HG03457 (cell line): ENCODE measurements at regions not wholly inside any gene's neighbourhood (a gene's known extent, or its start where the extent isn't known, plus 50 kb on each side); places are given as distances from the start of the nearest gene placed in this dataset.

Source experiments
- ATAC-seq: cut with Tn5 transposase; IDR thresholded peaks from one replicate; pipeline ENCODE4 v1.9.1; 2021; ENCODE audit warnings: moderate number of reproducible peaks; ENCODE audit not compliant: unreplicated experiment

GRCh38 chr13:22049384-22049783 is 378.5 kb downstream of the FGF9 start:
- no peak for ATAC-seq

GRCh38 chr13:22050951-22051563 is 380.2 kb downstream of the FGF9 start:
- no peak for ATAC-seq

GRCh38 chr13:22053053-22053452 is 382.2 kb downstream of the FGF9 start:
- no peak for ATAC-seq

GRCh38 chr13:22055259-22055658 is 384.4 kb downstream of the FGF9 start:
- ATAC-seq: no peak

- no peak for ATAC-seq
Measured at GRCh38 chr13:22060187-22060586, 389.3 kb downstream of the FGF9 start.

- ATAC-seq: peak; percentile 47
Measured at GRCh38 chr13:22061371-22061805, 390.5 kb downstream of the FGF9 start.

- peak; percentile 53 for ATAC-seq
Measured at GRCh38 chr13:22061806-22062391, 391.0 kb downstream of the FGF9 start.

GRCh38 chr13:22062478-22063205 is 391.8 kb downstream of the FGF9 start:
- ATAC-seq: no peak

- no peak for ATAC-seq
Measured at GRCh38 chr13:22063416-22064124, 392.7 kb downstream of the FGF9 start.

GRCh38 chr13:22064854-22065620 is 394.2 kb downstream of the FGF9 start:
- ATAC-seq: no peak

- peak; percentile 56 for ATAC-seq
Measured at GRCh38 chr13:22073718-22074117, 402.8 kb downstream of the FGF9 start.

- no peak for ATAC-seq
Measured at GRCh38 chr13:22074403-22074802, 403.5 kb downstream of the FGF9 start.

GRCh38 chr13:22076658-22077057 is 405.8 kb downstream of the FGF9 start:
- ATAC-seq: no peak

GRCh38 chr13:22077205-22077683 is 406.4 kb downstream of the FGF9 start:
- ATAC-seq: no peak

- no peak for ATAC-seq
Measured at GRCh38 chr13:22077764-22078163, 406.9 kb downstream of the FGF9 start.

GRCh38 chr13:22079961-22080360 is 409.1 kb downstream of the FGF9 start:
- no peak for ATAC-seq

GRCh38 chr13:22080832-22081231 is 410.0 kb downstream of the FGF9 start:
- no peak for ATAC-seq

- ATAC-seq: no peak
Measured at GRCh38 chr13:22081430-22081829, 410.6 kb downstream of the FGF9 start.

- ATAC-seq: no peak
Measured at GRCh38 chr13:22082030-22082429, 411.2 kb downstream of the FGF9 start.

GRCh38 chr13:22082437-22083100 is 411.7 kb downstream of the FGF9 start:
- no peak for ATAC-seq
